GM23338 (cell line): ENCODE measurements at regions not wholly inside any gene's neighbourhood (a gene's known extent, or its start where the extent isn't known, plus 50 kb on each side); places are given as distances from the start of the nearest gene placed in this dataset.

Experiments
- ATAC-seq: fragments of 200-7000 bp; cut with Tn5 transposase; 3 replicates; pipeline ENCODE4 v1.9.1; 2020
- DNase-seq: peaks from one replicate; pipeline ENCODE4 v3.0.0-alpha.2; 2015; ENCODE audit warnings: low spot score
- H2AFZ ChIP-seq: fragments of 200-600 bp; sonication (generic); 2 replicates; pipeline ENCODE4 v1.8.0; 2016; ENCODE audit warnings: antibody characterized with exemption, mild to moderate bottlenecking, moderate library complexity
- H3F3A ChIP-seq: fragments of 200-600 bp; sonication (generic); replicated peaks from 2 replicates; pipeline ENCODE4 v1.8.0; 2017; ENCODE audit warnings: antibody characterized with exemption, mixed run types, low read depth
- H3K27ac ChIP-seq: fragments of 200-600 bp; sonication (generic); 2 replicates; pipeline ENCODE4 v1.6.1; 2016; ENCODE audit warnings: low read depth
- H3K27me3 ChIP-seq: fragments of 200-600 bp; sonication (generic); 2 replicates; pipeline ENCODE4 v1.8.0; 2016; ENCODE audit warnings: mild to moderate bottlenecking, mixed run types, moderate library complexity; ENCODE audit not compliant: insufficient read depth
- H3K36me3 ChIP-seq: fragments of 200-600 bp; sonication (generic); 2 replicates; pipeline ENCODE4 v1.8.0; 2016; ENCODE audit warnings: mild to moderate bottlenecking; ENCODE audit not compliant: insufficient read depth
- H3K4me1 ChIP-seq: fragments of 200-600 bp; sonication (generic); 2 replicates; pipeline ENCODE4 v1.8.0; 2016; ENCODE audit warnings: mild to moderate bottlenecking, moderate library complexity; ENCODE audit not compliant: insufficient read depth
- H3K4me2 ChIP-seq: fragments of 200-600 bp; sonication (generic); 2 replicates; pipeline ENCODE4 v1.7.1; 2017; ENCODE audit warnings: mixed run types
- H3K4me3 ChIP-seq: fragments of 200-600 bp; sonication (generic); 2 replicates; pipeline ENCODE4 v1.6.1; 2016; ENCODE audit warnings: mixed run types
- H3K79me2 ChIP-seq: fragments of 200-600 bp; sonication (generic); replicated peaks from 2 replicates; pipeline ENCODE4 v1.8.0; 2017; ENCODE audit warnings: mild to moderate bottlenecking; ENCODE audit not compliant: insufficient read depth
- H3K9me2 ChIP-seq: fragments of 200-600 bp; sonication (generic); 2 replicates; pipeline ENCODE4 v1.8.0; 2017; ENCODE audit not compliant: insufficient read depth
- H4K20me1 ChIP-seq: fragments of 200-600 bp; sonication (generic); replicated peaks from 2 replicates; pipeline ENCODE4 v1.8.0; 2017; ENCODE audit warnings: mild to moderate bottlenecking; ENCODE audit not compliant: insufficient read depth
- H3K27ac Mint-ChIP-seq: 2 replicates; pipeline ENCODE4 v1.8.0; 2020; ENCODE audit warnings: inconsistent platforms, mild to moderate bottlenecking, moderate library complexity, mixed read lengths
- H3K27me3 Mint-ChIP-seq: 3 replicates; pipeline ENCODE4 v1.8.0; 2022; ENCODE audit warnings: low read depth, mild to moderate bottlenecking, moderate library complexity, mixed read lengths, inconsistent platforms; ENCODE audit not compliant: insufficient read depth, poor library complexity
- H3K36me3 Mint-ChIP-seq: 3 replicates; pipeline ENCODE4 v1.8.0; 2021; ENCODE audit warnings: low read depth, mild to moderate bottlenecking, inconsistent platforms, moderate library complexity, mixed read lengths
- H3K4me1 Mint-ChIP-seq: 3 replicates; pipeline ENCODE4 v1.8.0; 2020; ENCODE audit warnings: mild to moderate bottlenecking, inconsistent platforms, mixed read lengths
- H3K4me3 Mint-ChIP-seq: 3 replicates; pipeline ENCODE4 v1.8.0; 2021; ENCODE audit warnings: moderate library complexity, mild to moderate bottlenecking, inconsistent platforms, mixed read lengths
- H3K9me3 Mint-ChIP-seq: 3 replicates; pipeline ENCODE4 v1.8.0; 2020; ENCODE audit warnings: moderate library complexity, mild to moderate bottlenecking, inconsistent platforms, mixed read lengths
- ZNF114 ChIP-seq: fragments of 250-450 bp; sonication (Bioruptor Pico); IDR thresholded peaks from 2 replicates; pipeline ENCODE4 v1.5.0; 2020; ENCODE audit warnings: mild to moderate bottlenecking, moderate library complexity
- TF ChIP-seq, protein P1 (sequence below): IDR thresholded peaks from one replicate; pipeline ENCODE4 v1.6.1; 2018; ENCODE audit warnings: antibody characterized with exemption; ENCODE audit not compliant: unreplicated experiment
- TF ChIP-seq, protein P2 (sequence below), 2 experiments: fragments of 200-600 bp in 1 of 2; sonication (generic) in 1 of 2; conservative IDR thresholded peaks; 2 replicates each; pipeline versions ENCODE4 v1.5.1 to v1.6.1; 2016 to 2017; ENCODE audit warnings: antibody characterized with exemption in 2 of 2, low read depth in 2 of 2, mild to moderate bottlenecking in 2 of 2, moderate library complexity in 1 of 2
- TF ChIP-seq, protein P3 (sequence below): fragments of 250-450 bp; sonication (Bioruptor Pico); IDR thresholded peaks from 2 replicates; pipeline ENCODE4 v1.5.0; 2020; ENCODE audit warnings: mild to moderate bottlenecking, moderate library complexity

DNA sequence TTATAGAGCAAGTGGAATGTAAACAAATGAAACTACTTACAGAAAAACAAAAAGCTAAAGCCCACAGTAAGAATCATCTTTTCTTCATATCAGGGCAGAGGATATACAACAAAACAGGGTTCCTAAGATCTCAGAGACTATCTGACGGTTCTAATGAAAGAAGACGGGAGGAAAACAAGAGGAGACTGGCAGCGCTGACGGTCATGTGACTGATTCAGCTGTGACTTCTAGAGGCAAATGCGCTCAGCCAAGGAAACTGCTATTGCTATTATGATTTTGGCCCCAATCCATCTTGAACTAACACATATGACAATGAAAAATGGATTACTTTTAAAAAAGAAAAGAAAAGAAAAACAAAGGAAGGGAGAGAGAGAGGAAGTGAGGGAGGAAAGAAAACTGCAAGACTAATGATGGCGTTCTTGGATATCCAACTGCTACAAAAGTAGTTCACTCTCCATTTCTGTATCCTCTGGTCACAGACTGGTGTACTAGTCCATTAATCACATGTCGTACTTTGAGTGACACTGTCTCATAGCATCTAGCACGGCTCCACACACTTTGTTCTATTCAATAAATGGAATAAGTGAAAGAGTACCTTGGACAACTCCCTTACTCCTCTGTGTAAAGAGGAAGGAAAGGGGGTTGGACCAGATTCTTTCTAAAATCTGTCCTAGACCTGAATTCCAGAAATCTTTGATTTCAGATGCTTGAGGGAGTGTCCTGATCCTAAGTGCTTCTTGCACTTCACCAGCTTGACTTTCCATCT lies 119.3 kb downstream of the DAD1 start:
- no peaks in the 10 kb centered on the region for H3F3A ChIP-seq
- no peaks in the 10 kb centered on the region for H4K20me1 ChIP-seq
- peak overlapping the region; percentile 91 for H2AFZ ChIP-seq
- Mint-ChIP-seq H3K9me3 (no peaks in the 10 kb centered on the region), H3K4me3 (no peak overlapping the region), H3K27me3 (peaks cover 3% of the 10 kb centered on the region), H3K4me1 (peaks cover 7% of the 10 kb centered on the region), H3K36me3 (no peaks in the 10 kb centered on the region), H3K27ac (no peak overlapping the region)
- H3K4me2 ChIP-seq: no peak overlapping the region
- no peaks in the 10 kb centered on the region; the same call in 1 of the 2 replicates for H3K4me1 ChIP-seq
- H3K9me2 ChIP-seq: no peaks in the 10 kb centered on the region
- H3K27me3 ChIP-seq: no peaks in the 10 kb centered on the region
- ATAC-seq (no peak), DNase-seq (no peak)
- H3K79me2 ChIP-seq: no peaks in the 10 kb centered on the region
- no peak overlapping the region for H3K27ac ChIP-seq
- no peak overlapping the region for H3K4me3 ChIP-seq
- no peaks in the 10 kb centered on the region for H3K36me3 ChIP-seq
- TF ChIP-seq ZNF114: no peak
- TF ChIP-seq, protein P1, sequence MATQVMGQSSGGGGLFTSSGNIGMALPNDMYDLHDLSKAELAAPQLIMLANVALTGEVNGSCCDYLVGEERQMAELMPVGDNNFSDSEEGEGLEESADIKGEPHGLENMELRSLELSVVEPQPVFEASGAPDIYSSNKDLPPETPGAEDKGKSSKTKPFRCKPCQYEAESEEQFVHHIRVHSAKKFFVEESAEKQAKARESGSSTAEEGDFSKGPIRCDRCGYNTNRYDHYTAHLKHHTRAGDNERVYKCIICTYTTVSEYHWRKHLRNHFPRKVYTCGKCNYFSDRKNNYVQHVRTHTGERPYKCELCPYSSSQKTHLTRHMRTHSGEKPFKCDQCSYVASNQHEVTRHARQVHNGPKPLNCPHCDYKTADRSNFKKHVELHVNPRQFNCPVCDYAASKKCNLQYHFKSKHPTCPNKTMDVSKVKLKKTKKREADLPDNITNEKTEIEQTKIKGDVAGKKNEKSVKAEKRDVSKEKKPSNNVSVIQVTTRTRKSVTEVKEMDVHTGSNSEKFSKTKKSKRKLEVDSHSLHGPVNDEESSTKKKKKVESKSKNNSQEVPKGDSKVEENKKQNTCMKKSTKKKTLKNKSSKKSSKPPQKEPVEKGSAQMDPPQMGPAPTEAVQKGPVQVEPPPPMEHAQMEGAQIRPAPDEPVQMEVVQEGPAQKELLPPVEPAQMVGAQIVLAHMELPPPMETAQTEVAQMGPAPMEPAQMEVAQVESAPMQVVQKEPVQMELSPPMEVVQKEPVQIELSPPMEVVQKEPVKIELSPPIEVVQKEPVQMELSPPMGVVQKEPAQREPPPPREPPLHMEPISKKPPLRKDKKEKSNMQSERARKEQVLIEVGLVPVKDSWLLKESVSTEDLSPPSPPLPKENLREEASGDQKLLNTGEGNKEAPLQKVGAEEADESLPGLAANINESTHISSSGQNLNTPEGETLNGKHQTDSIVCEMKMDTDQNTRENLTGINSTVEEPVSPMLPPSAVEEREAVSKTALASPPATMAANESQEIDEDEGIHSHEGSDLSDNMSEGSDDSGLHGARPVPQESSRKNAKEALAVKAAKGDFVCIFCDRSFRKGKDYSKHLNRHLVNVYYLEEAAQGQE: peak; percentile 41

DNA sequence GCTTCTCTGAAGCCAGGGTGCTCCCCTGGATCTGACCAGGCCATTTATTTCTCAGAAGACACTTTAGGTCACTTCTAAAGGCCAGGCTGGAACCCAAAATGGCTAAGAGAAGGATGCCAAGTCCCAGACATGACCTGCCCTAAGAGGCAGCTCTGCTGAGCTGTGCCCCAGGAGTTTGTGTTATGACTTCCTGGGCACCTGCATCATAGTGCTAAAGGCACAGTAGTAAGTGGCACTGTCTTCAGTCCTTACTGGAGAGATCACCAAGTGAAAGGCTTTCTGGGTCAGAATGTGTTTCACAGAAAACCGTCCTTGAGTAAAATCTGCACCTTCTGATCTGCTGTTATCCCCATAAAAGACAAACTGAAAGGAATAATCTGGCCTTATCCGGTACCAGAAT lies 120.2 kb downstream of the DAD1 start:
- peaks cover 3% of the 10 kb centered on the region for H3K27me3 Mint-ChIP-seq
- ATAC-seq (no peak), DNase-seq (no peak)
- TF ChIP-seq, protein P2, sequence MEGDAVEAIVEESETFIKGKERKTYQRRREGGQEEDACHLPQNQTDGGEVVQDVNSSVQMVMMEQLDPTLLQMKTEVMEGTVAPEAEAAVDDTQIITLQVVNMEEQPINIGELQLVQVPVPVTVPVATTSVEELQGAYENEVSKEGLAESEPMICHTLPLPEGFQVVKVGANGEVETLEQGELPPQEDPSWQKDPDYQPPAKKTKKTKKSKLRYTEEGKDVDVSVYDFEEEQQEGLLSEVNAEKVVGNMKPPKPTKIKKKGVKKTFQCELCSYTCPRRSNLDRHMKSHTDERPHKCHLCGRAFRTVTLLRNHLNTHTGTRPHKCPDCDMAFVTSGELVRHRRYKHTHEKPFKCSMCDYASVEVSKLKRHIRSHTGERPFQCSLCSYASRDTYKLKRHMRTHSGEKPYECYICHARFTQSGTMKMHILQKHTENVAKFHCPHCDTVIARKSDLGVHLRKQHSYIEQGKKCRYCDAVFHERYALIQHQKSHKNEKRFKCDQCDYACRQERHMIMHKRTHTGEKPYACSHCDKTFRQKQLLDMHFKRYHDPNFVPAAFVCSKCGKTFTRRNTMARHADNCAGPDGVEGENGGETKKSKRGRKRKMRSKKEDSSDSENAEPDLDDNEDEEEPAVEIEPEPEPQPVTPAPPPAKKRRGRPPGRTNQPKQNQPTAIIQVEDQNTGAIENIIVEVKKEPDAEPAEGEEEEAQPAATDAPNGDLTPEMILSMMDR (conservative IDR thresholded peaks at IDR 0.05; ENCODE audit: low read depth in 2 of 2): no peak
- TF ChIP-seq, protein P3, sequence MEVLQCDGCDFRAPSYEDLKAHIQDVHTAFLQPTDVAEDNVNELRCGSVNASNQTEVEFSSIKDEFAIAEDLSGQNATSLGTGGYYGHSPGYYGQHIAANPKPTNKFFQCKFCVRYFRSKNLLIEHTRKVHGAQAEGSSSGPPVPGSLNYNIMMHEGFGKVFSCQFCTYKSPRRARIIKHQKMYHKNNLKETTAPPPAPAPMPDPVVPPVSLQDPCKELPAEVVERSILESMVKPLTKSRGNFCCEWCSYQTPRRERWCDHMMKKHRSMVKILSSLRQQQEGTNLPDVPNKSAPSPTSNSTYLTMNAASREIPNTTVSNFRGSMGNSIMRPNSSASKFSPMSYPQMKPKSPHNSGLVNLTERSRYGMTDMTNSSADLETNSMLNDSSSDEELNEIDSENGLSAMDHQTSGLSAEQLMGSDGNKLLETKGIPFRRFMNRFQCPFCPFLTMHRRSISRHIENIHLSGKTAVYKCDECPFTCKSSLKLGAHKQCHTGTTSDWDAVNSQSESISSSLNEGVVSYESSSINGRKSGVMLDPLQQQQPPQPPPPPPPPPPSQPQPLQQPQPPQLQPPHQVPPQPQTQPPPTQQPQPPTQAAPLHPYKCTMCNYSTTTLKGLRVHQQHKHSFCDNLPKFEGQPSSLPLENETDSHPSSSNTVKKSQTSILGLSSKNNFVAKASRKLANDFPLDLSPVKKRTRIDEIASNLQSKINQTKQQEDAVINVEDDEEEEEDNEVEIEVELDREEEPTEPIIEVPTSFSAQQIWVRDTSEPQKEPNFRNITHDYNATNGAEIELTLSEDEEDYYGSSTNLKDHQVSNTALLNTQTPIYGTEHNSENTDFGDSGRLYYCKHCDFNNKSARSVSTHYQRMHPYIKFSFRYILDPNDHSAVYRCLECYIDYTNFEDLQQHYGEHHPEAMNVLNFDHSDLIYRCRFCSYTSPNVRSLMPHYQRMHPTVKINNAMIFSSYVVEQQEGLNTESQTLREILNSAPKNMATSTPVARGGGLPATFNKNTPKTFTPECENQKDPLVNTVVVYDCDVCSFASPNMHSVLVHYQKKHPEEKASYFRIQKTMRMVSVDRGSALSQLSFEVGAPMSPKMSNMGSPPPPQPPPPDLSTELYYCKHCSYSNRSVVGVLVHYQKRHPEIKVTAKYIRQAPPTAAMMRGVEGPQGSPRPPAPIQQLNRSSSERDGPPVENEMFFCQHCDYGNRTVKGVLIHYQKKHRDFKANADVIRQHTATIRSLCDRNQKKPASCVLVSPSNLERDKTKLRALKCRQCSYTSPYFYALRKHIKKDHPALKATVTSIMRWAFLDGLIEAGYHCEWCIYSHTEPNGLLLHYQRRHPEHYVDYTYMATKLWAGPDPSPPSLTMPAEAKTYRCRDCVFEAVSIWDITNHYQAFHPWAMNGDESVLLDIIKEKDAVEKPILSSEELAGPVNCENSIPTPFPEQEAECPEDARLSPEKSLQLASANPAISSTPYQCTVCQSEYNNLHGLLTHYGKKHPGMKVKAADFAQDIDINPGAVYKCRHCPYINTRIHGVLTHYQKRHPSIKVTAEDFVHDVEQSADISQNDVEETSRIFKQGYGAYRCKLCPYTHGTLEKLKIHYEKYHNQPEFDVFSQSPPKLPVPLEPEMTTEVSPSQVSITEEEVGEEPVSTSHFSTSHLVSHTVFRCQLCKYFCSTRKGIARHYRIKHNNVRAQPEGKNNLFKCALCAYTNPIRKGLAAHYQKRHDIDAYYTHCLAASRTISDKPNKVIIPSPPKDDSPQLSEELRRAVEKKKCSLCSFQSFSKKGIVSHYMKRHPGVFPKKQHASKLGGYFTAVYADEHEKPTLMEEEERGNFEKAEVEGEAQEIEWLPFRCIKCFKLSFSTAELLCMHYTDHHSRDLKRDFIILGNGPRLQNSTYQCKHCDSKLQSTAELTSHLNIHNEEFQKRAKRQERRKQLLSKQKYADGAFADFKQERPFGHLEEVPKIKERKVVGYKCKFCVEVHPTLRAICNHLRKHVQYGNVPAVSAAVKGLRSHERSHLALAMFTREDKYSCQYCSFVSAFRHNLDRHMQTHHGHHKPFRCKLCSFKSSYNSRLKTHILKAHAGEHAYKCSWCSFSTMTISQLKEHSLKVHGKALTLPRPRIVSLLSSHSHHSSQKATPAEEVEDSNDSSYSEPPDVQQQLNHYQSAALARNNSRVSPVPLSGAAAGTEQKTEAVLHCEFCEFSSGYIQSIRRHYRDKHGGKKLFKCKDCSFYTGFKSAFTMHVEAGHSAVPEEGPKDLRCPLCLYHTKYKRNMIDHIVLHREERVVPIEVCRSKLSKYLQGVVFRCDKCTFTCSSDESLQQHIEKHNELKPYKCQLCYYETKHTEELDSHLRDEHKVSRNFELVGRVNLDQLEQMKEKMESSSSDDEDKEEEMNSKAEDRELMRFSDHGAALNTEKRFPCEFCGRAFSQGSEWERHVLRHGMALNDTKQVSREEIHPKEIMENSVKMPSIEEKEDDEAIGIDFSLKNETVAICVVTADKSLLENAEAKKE (CRISPR knock-in tag): no peak
- no peaks in the 10 kb centered on the region for H3K36me3 Mint-ChIP-seq
- no peaks in the 10 kb centered on the region for H3K27me3 ChIP-seq
- no peak overlapping the region for H3K4me3 ChIP-seq
- H3K4me3 Mint-ChIP-seq: no peak overlapping the region
- H3K4me1 ChIP-seq: no peaks in the 10 kb centered on the region; the same call in 1 of the 2 replicates
- H3K9me3 Mint-ChIP-seq: no peaks in the 10 kb centered on the region
- peaks cover 7% of the 10 kb centered on the region for H3K4me1 Mint-ChIP-seq
- no peaks in the 10 kb centered on the region for H3K36me3 ChIP-seq
- H2AFZ ChIP-seq: peak overlapping the region; percentile 91; the same call in 1 of the 2 replicates
- H3K27ac Mint-ChIP-seq: no peak overlapping the region
- H3K79me2 ChIP-seq: no peaks in the 10 kb centered on the region
- H4K20me1 ChIP-seq: no peaks in the 10 kb centered on the region
- no peak overlapping the region for H3K27ac ChIP-seq
- no peaks in the 10 kb centered on the region for H3F3A ChIP-seq
- H3K4me2 ChIP-seq: no peak overlapping the region
- no peaks in the 10 kb centered on the region for H3K9me2 ChIP-seq
